Calu3 (cell line): ENCODE measurements at regions not wholly inside any gene's neighbourhood (a gene's known extent, or its start where the extent isn't known, plus 50 kb on each side); places are given as distances from the start of the nearest gene placed in this dataset.

Experiments used
- BruUV-seq: library from RNA; stranded (reverse); fragments of 400-500 nt; replicated peaks from 2 replicates; lab custom pipeline; 2021; lab: Mats Ljungman, UMichigan
- CTCF ChIA-PET: fragments of 300-600 bp; sonication (Branson Sonifier 250); formaldehyde crosslinking; loops from one replicate; lab custom pipeline; 2022; ENCODE audit warnings: antibody characterized with exemption; lab: Charles Lee
- DNase-seq: peaks from one replicate; pipeline ENCODE4 v3.0.0; 2022
- H3K27ac Mint-ChIP-seq: one replicate; pipeline ENCODE4 v1.8.0; 2022; ENCODE audit warnings: mixed read lengths; ENCODE audit not compliant: unreplicated experiment
- H3K27me3 Mint-ChIP-seq: one replicate; pipeline ENCODE4 v1.8.0; 2022; ENCODE audit warnings: mixed read lengths; ENCODE audit not compliant: unreplicated experiment
- H3K36me3 Mint-ChIP-seq: one replicate; pipeline ENCODE4 v1.8.0; 2022; ENCODE audit warnings: mild to moderate bottlenecking, moderate library complexity, mixed read lengths; ENCODE audit not compliant: insufficient read depth, unreplicated experiment
- H3K4me1 Mint-ChIP-seq: one replicate; pipeline ENCODE4 v1.8.0; 2022; ENCODE audit warnings: mild to moderate bottlenecking, low read depth, mixed read lengths; ENCODE audit not compliant: unreplicated experiment
- H3K4me3 Mint-ChIP-seq: one replicate; pipeline ENCODE4 v1.8.0; 2022; ENCODE audit warnings: mild to moderate bottlenecking, low read depth, moderate library complexity, mixed read lengths; ENCODE audit not compliant: unreplicated experiment
- H3K9me3 Mint-ChIP-seq: one replicate; pipeline ENCODE4 v1.8.0; 2022; ENCODE audit warnings: low read depth, mixed read lengths; ENCODE audit not compliant: unreplicated experiment
- CTCF ChIP-seq: fragments of 200-600 bp; IDR thresholded peaks from one replicate; pipeline ENCODE4 v1.8.0; 2022; ENCODE audit warnings: antibody characterized with exemption; ENCODE audit not compliant: unreplicated experiment
- intact Hi-C: fragments of 100-400 bp; cut with micrococcal nuclease; formaldehyde crosslinking; loops from one replicate; pipeline ENCODE4 v1.10.0; 2022; ENCODE audit not compliant: unreplicated experiment

GRCh38 chr7:68922850-68923249 is 675.4 kb upstream of the AUTS2 start:
- H3K36me3 Mint-ChIP-seq, result no peaks in the 10 kb centered on the region
- no peaks in the 10 kb centered on the region for H3K4me1 Mint-ChIP-seq
- H3K27ac Mint-ChIP-seq, result no peak overlapping the region
- CTCF ChIA-PET, result no interaction called here
- no peaks in the 10 kb centered on the region for H3K27me3 Mint-ChIP-seq
- BruUV-seq, result no TSS peak
- no peak for TF ChIP-seq CTCF
- H3K9me3 Mint-ChIP-seq, result peaks cover 11% of the 10 kb centered on the region
- H3K4me3 Mint-ChIP-seq, result no peak overlapping the region
- intact Hi-C loops, result no loop called here
- DNase-seq, result no peak

- intact Hi-C loops, result no loop called here
- TF ChIP-seq CTCF, result no peak
- H3K27me3 Mint-ChIP-seq, result no peaks in the 10 kb centered on the region
- peaks cover 12% of the 10 kb centered on the region for H3K9me3 Mint-ChIP-seq
- H3K4me3 Mint-ChIP-seq, result no peak overlapping the region
- CTCF ChIA-PET, result no interaction called here
- DNase-seq, result no peak
- no peaks in the 10 kb centered on the region for H3K36me3 Mint-ChIP-seq
- H3K27ac Mint-ChIP-seq, result no peak overlapping the region
- no peaks in the 10 kb centered on the region for H3K4me1 Mint-ChIP-seq
- no TSS peak for BruUV-seq
Measured at GRCh38 chr7:68925241-68925640, 673.0 kb upstream of the AUTS2 start.

- no TSS peak for BruUV-seq
- DNase-seq, result no peak
- Mint-ChIP-seq H3K27ac (no peak overlapping the region), H3K9me3 (peaks cover 14% of the 10 kb centered on the region), H3K36me3 (no peaks in the 10 kb centered on the region), H3K4me1 (no peaks in the 10 kb centered on the region), H3K27me3 (no peaks in the 10 kb centered on the region), H3K4me3 (no peak overlapping the region)
- TF ChIP-seq CTCF, result no peak
- intact Hi-C loops, result no loop called here
- CTCF ChIA-PET, result no interaction called here
Measured at GRCh38 chr7:68929781-68930261, 668.5 kb upstream of the AUTS2 start.

GRCh38 chr7:68936471-68937035 is 661.7 kb upstream of the AUTS2 start:
- CTCF ChIA-PET, result no interaction called here
- Mint-ChIP-seq H3K4me1 (no peaks in the 10 kb centered on the region), H3K27ac (no peak overlapping the region), H3K27me3 (no peaks in the 10 kb centered on the region), H3K9me3 (peaks cover 14% of the 10 kb centered on the region), H3K36me3 (no peaks in the 10 kb centered on the region), H3K4me3 (no peak overlapping the region)
- no peak for DNase-seq
- intact Hi-C loops, result no loop called here
- BruUV-seq, result no TSS peak
- no peak for TF ChIP-seq CTCF
